Skin of body (tissue), 1 donor: ENCODE measurements at regions not wholly inside any gene's neighbourhood (a gene's known extent, or its start where the extent isn't known, plus 50 kb on each side); places are given as distances from the start of the nearest gene placed in this dataset.

ENCODE experiments used
- DNase-seq: peaks from one replicate; lab custom pipeline; 2025; lab: John Stamatoyannopoulos, UW

DNA sequence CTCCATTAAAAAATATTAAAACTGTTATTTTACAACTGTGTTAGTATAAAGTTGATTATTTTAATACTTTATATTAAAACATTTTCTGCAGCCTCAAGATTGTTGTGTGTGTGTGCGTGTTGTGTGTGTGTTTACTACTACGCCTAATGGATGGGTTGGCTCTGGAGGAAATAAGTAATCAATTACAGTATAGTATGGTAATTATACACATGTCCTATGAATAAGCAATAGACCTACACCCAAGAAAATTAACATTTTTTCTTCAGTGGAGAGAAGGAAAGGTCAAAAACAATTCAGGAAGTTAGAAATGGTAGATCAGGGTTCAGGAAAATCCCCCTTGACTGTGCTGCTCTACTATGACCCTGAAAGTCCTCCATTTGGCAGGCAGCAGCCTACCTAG lies 65.7 kb upstream of the DYRK2 start:
- no peak for DNase-seq

DNA sequence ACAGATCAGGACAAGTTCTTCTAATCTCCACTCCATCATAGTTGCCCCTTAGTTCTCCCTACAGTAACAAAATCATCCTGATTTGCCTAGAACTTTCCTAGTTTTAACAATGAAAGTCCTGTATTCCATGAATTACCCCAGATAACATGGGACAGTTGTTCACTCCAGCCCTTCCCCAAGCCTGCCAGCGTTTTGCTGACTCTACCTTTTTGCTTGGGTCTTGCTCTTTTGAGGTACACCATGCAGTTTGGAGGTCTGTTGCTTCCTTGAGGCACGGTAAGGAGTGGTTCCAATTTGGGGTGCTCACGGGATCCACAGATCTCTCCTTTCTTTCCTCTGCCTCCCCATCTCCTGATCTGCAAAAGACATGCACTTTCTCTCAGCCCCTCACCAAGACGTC lies 61.6 kb upstream of the DYRK2 start:
- no peak for DNase-seq

DNA sequence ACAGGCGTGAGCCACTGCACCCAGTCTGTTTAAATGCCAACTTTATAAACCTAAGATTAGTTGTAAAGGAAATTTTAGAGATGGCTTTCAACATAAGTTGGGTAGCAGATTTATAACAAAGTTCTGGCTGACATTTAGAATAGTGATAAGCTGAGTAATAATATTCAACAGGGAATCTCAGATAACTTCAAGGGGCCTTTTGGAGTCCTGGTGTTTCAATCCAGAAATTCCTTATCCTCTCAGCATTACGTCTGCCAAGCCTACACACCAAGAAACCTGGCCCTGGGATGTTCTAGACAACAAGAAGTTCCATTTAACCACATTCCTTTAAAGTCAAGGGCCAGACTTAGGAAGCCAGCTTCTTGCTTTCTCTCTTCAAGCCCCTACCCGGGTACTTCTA lies 59.5 kb upstream of the DYRK2 start:
- no peak for DNase-seq

DNA sequence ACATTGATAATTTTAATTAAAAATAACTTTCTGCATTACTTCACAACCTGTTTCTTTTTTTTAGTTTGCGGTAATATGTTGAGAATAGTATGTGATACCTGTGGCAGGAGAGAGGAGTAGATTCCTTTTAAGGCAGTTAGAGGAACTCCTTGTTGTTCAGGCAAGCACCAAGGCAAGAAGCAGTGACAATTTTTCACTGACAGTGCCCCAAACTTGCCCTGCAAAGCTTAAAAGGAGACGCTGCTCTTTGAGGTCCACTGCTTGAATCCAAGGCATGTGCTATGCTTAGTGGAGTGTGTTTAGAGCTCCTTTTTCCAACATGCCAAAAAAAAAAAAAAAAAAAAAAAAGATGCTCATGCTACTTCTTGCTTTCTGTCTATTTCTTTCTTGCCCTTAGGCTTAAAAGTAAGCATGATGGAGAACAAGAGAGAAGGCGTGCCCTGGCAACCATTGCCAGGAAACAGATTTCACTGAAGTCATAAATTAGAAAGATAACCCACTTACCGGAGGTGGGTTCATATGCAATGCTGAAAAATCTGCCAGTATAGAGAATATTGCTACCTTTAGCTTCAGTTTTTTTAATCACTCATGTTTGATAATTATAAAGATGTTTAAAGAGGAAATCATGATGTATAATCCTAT lies 58.3 kb upstream of the DYRK2 start:
- no peak for DNase-seq

DNA sequence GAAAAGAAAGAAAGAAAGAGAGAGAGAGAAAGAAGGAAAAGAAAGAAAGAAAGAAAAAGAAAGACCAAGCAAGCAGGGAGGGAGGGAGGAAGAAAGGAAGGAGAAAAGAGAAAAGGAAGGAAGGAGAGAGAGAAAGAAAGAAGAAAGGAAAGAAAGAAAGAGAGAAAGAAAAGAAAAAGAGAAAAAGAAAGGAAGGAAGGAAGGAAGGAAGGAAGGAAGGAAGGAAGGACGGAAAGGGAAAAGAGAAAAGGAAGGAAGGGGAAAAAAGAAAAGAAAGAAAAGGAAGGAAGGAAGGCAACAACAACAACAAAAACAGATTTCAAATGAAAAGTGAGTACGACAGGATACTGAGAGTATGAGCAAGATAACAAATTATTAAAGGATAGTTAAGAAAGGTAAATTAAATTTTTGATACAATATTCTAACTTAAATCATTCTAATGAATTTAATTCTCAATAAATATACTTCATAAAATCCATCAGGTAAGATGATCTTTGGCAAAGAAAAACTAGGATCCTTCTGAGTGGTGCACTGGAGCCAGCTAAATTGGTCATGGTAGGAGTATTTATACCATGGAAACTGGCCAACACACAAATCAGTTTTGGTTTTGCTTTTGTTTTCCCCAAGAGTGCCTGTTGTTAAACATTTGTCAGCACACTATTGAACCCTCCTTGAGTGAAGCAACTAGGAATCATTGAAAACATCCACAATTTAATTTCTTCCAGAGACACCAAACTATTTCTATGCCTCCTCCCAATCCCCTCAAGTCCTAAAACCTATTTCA lies 56.1 kb upstream of the DYRK2 start:
- DNase-seq: peak; percentile 61

DNA sequence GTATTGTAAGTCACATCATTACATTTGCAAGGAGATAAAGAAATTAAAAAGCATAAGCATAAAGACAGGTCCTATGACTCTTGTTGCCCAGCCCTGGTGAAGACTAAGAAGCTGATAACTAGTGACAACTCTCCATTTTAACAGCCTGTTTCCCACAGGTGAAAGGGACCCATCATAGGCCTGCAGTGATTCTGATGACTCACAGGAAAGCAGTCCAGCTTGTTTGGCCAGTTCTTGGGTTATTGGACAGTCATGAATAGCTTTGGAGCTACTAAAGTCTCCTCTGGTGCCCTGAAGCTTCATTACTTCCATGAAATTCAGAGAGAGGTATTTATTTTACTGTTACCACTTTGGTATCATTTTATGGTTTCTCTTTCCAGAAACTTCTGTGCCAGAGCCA lies 55.5 kb upstream of the DYRK2 start:
- no peak for DNase-seq

DNA sequence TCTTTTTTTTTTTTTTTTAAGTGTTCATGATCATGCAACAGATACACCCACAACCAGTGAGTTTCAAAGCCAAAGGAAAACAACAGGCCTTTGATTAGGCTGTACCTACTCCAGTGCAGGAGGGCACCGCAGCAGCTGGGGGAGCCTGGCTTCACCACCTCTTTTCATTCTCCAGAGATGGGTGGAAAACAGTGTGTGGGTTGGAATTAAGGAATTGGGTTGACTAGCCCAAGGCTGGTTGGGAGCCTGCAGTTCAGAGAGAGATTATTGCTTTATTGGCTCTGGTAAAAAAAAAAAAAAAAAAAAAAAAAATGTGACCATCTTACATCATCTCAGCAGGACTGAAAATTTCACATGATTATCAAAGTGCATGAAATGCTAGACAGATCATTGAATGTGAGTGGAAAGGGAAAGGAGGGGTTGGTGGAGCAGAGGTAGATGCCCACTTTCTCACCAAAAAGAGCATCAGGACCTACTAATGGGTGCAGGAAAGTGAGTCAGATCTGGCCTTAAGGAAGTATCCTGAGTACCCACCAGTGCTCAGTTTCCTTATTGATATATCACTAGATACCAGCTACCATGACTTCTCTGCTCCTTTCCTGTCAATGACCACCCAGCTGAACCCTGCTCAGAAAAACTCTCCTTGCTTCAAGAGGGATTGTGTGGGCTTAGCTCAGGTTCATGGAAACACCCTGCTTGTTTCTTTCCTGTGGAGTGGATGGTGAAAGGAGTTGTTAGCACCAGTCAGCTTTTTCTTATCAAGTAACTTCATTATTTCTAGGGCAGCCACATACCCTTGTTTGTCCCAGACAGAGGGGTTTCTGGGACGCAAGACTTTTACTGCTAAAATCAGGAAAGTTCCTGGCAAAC lies 54.8 kb upstream of the DYRK2 start:
- DNase-seq: no peak

DNA sequence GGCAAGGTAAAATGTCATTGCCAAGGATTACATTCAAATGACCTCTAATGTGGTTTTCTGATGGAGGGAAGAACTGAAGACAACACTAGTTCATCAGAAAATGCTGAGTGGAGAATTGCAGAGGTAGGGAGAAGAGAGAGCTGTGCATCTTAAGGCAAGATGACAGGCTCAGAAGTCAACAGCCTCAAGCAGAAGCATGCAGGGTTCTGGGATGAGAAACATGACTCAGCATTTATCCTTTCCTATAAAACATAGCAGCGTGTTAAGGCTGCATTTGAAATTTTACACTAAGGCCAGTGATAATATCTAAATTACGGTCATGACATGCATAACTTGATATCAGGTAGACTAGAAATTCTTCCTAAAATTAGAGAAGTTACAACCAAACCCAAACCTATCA lies 53.7 kb upstream of the DYRK2 start:
- no peak for DNase-seq

DNA sequence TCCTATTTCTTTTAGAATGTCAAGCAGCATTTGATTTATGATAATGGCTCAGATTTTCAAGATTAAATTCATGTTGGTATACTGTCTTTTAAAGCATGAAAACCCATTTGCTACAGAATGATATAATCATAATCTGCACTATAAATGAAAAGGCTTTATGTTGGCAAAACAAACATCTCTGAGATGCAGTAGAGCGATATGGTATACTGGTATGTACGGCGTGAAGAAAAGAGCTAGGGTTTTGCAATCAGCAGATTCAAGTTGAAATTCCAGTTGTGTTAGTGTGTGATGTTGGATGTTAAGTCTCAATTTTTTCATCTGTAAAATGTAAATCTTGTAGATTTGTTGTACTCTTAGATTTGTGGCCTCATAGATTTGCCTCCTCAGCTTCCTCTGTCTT lies 53.2 kb upstream of the DYRK2 start:
- DNase-seq: no peak

DNA sequence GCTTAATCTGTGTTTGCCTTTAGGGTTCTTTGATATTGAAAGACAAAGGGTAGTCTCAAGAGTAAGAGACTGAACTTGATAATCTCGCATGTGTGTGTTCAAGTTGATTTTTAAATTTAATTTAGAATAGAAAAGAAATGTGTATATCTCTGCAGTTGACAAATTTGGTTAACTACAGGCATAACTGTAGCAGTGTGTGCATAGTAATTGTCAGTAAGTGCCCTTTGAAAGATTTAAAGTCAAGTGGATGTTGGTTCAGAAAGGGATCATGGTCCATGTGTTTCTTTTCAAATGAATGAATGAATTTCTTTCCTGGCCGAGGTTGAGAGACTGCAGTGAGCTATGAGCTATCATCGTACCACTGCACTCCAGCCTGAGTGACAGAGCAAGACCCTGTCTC lies 49.9 kb upstream of the DYRK2 start:
- DNase-seq: no peak
